ENCODE measurements at regions not wholly inside any gene's neighbourhood (a gene's known extent, or its start where the extent isn't known, plus 50 kb on each side); places are given as distances from the start of the nearest gene placed in this dataset.

- TF ChIP-seq GTF3C2 (IDR thresholded peaks at IDR 0.05; ENCODE audit: borderline replicate concordance, extremely low read depth, insufficient read length) = no peak
- TF ChIP-seq ZNF398 (CRISPR knock-in tag; IDR thresholded peaks at IDR 0.05) = no peak
- no peak for TF ChIP-seq ATF3 (IDR thresholded peaks at IDR 0.05)
- TF ChIP-seq ATF3 (CRISPR knock-in tag; conservative IDR thresholded peaks at IDR 0.05) = no peak
These were observed 1854.9 kb downstream of the TP53TG3F start (continued) for GRCh38 chr16:35314298-35314697.

Data from K562 (cell line).